HEK293 (cell line): ENCODE measurements at regions not wholly inside any gene's neighbourhood (a gene's known extent, or its start where the extent isn't known, plus 50 kb on each side); places are given as distances from the start of the nearest gene placed in this dataset.
A peak's percentile ranks its signal among the peaks of the same experiment; 100 is the strongest.

Experiments used
- CTCF ChIA-PET: fragments of 350-600 bp; formaldehyde crosslinking; extraction: SDS; loops from one replicate; lab custom pipeline; 2021; ENCODE audit warnings: antibody characterized with exemption; lab: Yijun Ruan, JAX
- POLR2A ChIA-PET: fragments of 300-600 bp; formaldehyde crosslinking; extraction: SDS; loops from one replicate; lab custom pipeline; 2020; ENCODE audit warnings: antibody characterized with exemption, inconsistent platforms; lab: Yijun Ruan, JAX
- H3K27ac ChIP-seq: fragments of 200-500 bp; sonication (Bioruptor generic); 2 replicates; pipeline ENCODE4 v1.5.1; 2014; ENCODE audit warnings: low read depth, low read length, control low read depth, inconsistent platforms; ENCODE audit errors: extremely low read depth
- H3K36me3 ChIP-seq, 2 experiments: fragments of 200-500 bp in 1 of 2; sonication (Bioruptor generic) in 1 of 2; 1 replicate in 1 of 2; 2 replicates in 1 of 2; pipeline ENCODE4 v1.5.1; 2014 to 2017; ENCODE audit warnings: inconsistent platforms in 2 of 2, low read length in 2 of 2; ENCODE audit not compliant: control insufficient read depth in 2 of 2, insufficient read depth in 1 of 2
- H3K4me1 ChIP-seq: fragments of 200-500 bp; sonication (Bioruptor generic); 2 replicates; pipeline ENCODE4 v1.5.1; 2014; ENCODE audit warnings: mild to moderate bottlenecking, low read length, inconsistent platforms; ENCODE audit not compliant: control insufficient read depth, insufficient read depth
- H3K4me3 ChIP-seq: 2 replicates; pipeline ENCODE4 v1.5.1; 2011; ENCODE audit warnings: low read depth, mild to moderate bottlenecking, control low read depth, low read length, moderate library complexity
- H3K9me3 ChIP-seq: fragments of 200-500 bp; sonication (Bioruptor generic); 2 replicates; pipeline ENCODE4 v1.5.1; 2014; ENCODE audit warnings: low read depth, low read length, inconsistent platforms; ENCODE audit not compliant: control insufficient read depth, insufficient read depth
- ATF2 ChIP-seq: fragments of 450-650 bp; formaldehyde crosslinking; IDR thresholded peaks from 2 replicates; pipeline ENCODE4 v1.5.1; 2016; ENCODE audit warnings: missing biosample characterization, missing genetic modification characterization, low read depth
- GLIS1 ChIP-seq: fragments of 450-650 bp; formaldehyde crosslinking; IDR thresholded peaks from 2 replicates; pipeline ENCODE4 v1.5.1; 2016; ENCODE audit warnings: missing biosample characterization, missing genetic modification characterization
- GLIS2 ChIP-seq: fragments of 450-650 bp; formaldehyde crosslinking; IDR thresholded peaks from 2 replicates; pipeline ENCODE4 v1.5.1; 2016; ENCODE audit warnings: missing biosample characterization, missing genetic modification characterization
- HOXA7 ChIP-seq: sonication (generic); formaldehyde crosslinking; IDR thresholded peaks from 2 replicates; pipeline ENCODE4 v1.8.1; 2022; ENCODE audit warnings: missing genetic modification reagents, borderline replicate concordance
- IKZF3 ChIP-seq: fragments of 450-650 bp; IDR thresholded peaks from 2 replicates; pipeline ENCODE4 v1.5.0; 2018; ENCODE audit warnings: missing biosample characterization, mild to moderate bottlenecking, missing genetic modification characterization, moderate library complexity
- KLF10 ChIP-seq: fragments of 450-650 bp; IDR thresholded peaks from 2 replicates; pipeline ENCODE4 v1.5.1; 2018; ENCODE audit warnings: missing biosample characterization, mild to moderate bottlenecking, missing genetic modification characterization
- KLF17 ChIP-seq: fragments of 450-650 bp; formaldehyde crosslinking; IDR thresholded peaks from 2 replicates; pipeline ENCODE4 v1.5.1; 2016; ENCODE audit warnings: missing biosample characterization, missing genetic modification characterization
- PRDM6 ChIP-seq: fragments of 450-650 bp; formaldehyde crosslinking; IDR thresholded peaks from 2 replicates; pipeline ENCODE4 v1.5.1; 2017; ENCODE audit warnings: missing biosample characterization, missing genetic modification characterization
- ZBTB49 ChIP-seq: fragments of 450-650 bp; formaldehyde crosslinking; IDR thresholded peaks from 2 replicates; pipeline ENCODE4 v1.5.1; 2016; ENCODE audit warnings: missing biosample characterization, missing genetic modification characterization, low read depth
- ZNF148 ChIP-seq: fragments of 450-650 bp; formaldehyde crosslinking; IDR thresholded peaks from 2 replicates; pipeline ENCODE4 v1.5.0; 2017; ENCODE audit warnings: missing biosample characterization, missing genetic modification characterization, borderline replicate concordance
- ZNF157 ChIP-seq: fragments of 450-650 bp; formaldehyde crosslinking; IDR thresholded peaks from 2 replicates; pipeline ENCODE4 v1.5.1; 2016; ENCODE audit warnings: missing biosample characterization, missing genetic modification characterization
- ZNF169 ChIP-seq: fragments of 450-650 bp; formaldehyde crosslinking; IDR thresholded peaks from 2 replicates; pipeline ENCODE4 v1.5.1; 2016; ENCODE audit warnings: missing biosample characterization, missing genetic modification characterization
- ZNF175 ChIP-seq: fragments of 450-650 bp; formaldehyde crosslinking; IDR thresholded peaks from 2 replicates; pipeline ENCODE4 v1.5.1; 2016; ENCODE audit warnings: missing biosample characterization, missing genetic modification characterization
- ZNF223 ChIP-seq: fragments of 450-650 bp; formaldehyde crosslinking; IDR thresholded peaks from 2 replicates; pipeline ENCODE4 v1.5.1; 2016; ENCODE audit warnings: missing biosample characterization, missing genetic modification characterization
- ZNF324 ChIP-seq: fragments of 450-650 bp; formaldehyde crosslinking; IDR thresholded peaks from 2 replicates; pipeline ENCODE4 v1.5.1; 2016; ENCODE audit warnings: missing biosample characterization, missing genetic modification characterization
- ZNF366 ChIP-seq: fragments of 450-650 bp; formaldehyde crosslinking; conservative IDR thresholded peaks from 2 replicates; pipeline ENCODE4 v1.5.1; 2016; ENCODE audit warnings: missing biosample characterization, missing genetic modification characterization
- ZNF391 ChIP-seq: fragments of 450-650 bp; formaldehyde crosslinking; IDR thresholded peaks from 2 replicates; pipeline ENCODE4 v1.5.1; 2016; ENCODE audit warnings: low read depth, missing biosample characterization, missing genetic modification characterization, borderline replicate concordance
- ZNF423 ChIP-seq: fragments of 450-650 bp; formaldehyde crosslinking; IDR thresholded peaks from 2 replicates; pipeline ENCODE4 v1.5.1; 2016; ENCODE audit warnings: missing biosample characterization, missing genetic modification characterization
- ZNF623 ChIP-seq: fragments of 450-650 bp; formaldehyde crosslinking; IDR thresholded peaks from 2 replicates; pipeline ENCODE4 v1.5.1; 2016; ENCODE audit warnings: missing biosample characterization, missing genetic modification characterization
- ZNF654 ChIP-seq: fragments of 450-650 bp; formaldehyde crosslinking; IDR thresholded peaks from 2 replicates; pipeline ENCODE4 v1.5.1; 2016; ENCODE audit warnings: low read depth, missing biosample characterization, missing genetic modification characterization
- TF ChIP-seq, protein P1 (sequence below): fragments of 450-650 bp; formaldehyde crosslinking; IDR thresholded peaks from 2 replicates; pipeline ENCODE4 v1.5.1; 2016; ENCODE audit warnings: missing biosample characterization, missing genetic modification characterization

- ChIA-PET POLR2A (no interaction called here), CTCF (no interaction called here)
- Histone ChIP-seq H3K27ac (no peak overlapping the region), H3K36me3 (no peaks in the 10 kb centered on the region), H3K4me1 (peaks cover 5% of the 10 kb centered on the region; the same call in 1 of the 2 replicates), H3K9me3 (no peaks in the 10 kb centered on the region), H3K4me3 (no peak overlapping the region)
- TF ChIP-seq ZNF366 (tag by site-specific recombination) (no peak), ATF2 (tag by site-specific recombination) (peak; percentile 30; the same call in 1 of the 2 replicates)
Observed at GRCh38 chr2:156706576-156706975, 270.4 kb downstream of the GPD2 start.

GRCh38 chr2:156708051-156708450 lies 271.9 kb downstream of the GPD2 start:
- CTCF ChIA-PET = no interaction called here
- POLR2A ChIA-PET = no interaction called here
- Histone ChIP-seq H3K9me3 (no peaks in the 10 kb centered on the region), H3K36me3 (no peaks in the 10 kb centered on the region), H3K4me3 (no peak overlapping the region), H3K4me1 (peaks cover 5% of the 10 kb centered on the region; the same call in 1 of the 2 replicates), H3K27ac (no peak overlapping the region)
- TF ChIP-seq ZNF169 (tag by site-specific recombination) (no peak), ZNF175 (no peak), HOXA7 (CRISPR knock-in tag) (no peak), ZNF623 (tag by site-specific recombination) (no peak), ZNF423 (no peak), GLIS2 (tag by site-specific recombination) (no peak), KLF17 (tag by site-specific recombination) (no peak), GLIS1 (tag by site-specific recombination) (no peak), ZNF324 (tag by site-specific recombination) (no peak), IKZF3 (no peak), PRDM6 (tag by site-specific recombination) (no peak), ZNF391 (tag by site-specific recombination) (no peak), KLF10 (no peak), ZNF157 (tag by site-specific recombination) (no peak), ZNF654 (tag by site-specific recombination) (no peak), ZNF148 (tag by site-specific recombination) (no peak), ZNF223 (tag by site-specific recombination) (no peak), ZBTB49 (no peak)
- TF ChIP-seq, protein P1, sequence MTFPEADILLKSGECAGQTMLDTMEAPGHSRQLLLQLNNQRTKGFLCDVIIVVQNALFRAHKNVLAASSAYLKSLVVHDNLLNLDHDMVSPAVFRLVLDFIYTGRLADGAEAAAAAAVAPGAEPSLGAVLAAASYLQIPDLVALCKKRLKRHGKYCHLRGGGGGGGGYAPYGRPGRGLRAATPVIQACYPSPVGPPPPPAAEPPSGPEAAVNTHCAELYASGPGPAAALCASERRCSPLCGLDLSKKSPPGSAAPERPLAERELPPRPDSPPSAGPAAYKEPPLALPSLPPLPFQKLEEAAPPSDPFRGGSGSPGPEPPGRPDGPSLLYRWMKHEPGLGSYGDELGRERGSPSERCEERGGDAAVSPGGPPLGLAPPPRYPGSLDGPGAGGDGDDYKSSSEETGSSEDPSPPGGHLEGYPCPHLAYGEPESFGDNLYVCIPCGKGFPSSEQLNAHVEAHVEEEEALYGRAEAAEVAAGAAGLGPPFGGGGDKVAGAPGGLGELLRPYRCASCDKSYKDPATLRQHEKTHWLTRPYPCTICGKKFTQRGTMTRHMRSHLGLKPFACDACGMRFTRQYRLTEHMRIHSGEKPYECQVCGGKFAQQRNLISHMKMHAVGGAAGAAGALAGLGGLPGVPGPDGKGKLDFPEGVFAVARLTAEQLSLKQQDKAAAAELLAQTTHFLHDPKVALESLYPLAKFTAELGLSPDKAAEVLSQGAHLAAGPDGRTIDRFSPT (tag by site-specific recombination) = no peak
